ENCODE measurements at regions not wholly inside any gene's neighbourhood (a gene's known extent, or its start where the extent isn't known, plus 50 kb on each side); places are given as distances from the start of the nearest gene placed in this dataset.
A peak's percentile ranks its signal among the peaks of the same experiment; 100 is the strongest.

DNA sequence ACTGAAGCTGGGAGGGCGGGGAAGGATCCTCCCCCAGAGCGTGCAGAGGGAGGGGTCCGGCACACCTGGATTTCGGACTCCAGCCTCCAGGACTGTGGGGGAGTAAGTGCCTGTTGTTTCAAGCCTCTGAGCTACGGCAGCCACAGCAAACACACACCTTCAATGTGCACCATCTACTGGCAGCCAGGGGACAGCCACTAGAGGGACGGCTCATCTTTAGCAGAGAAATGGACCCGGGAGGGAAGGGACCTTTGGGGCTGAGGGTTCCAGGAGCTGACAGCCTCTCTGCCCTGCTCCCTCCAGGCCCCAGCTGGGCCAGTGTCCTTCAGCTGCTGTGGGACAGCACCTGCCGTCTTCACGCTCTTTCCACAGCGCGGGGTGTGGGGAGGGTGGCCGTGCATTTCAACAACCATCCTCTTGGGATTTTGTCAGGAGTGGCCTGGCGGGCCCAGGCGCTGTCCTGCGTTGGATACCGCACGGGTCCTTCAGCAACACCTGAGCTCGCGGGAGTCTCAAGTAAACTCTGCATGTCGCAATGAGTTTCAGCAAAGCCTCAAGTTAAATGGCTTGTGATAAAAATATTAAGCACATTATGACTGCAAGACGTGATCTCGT, 209.2 kb upstream of the C14orf180 start:
- CTCF ChIA-PET, result interaction anchor here (0.6 to 1.4 kb wide), 4 partner anchors 10 to 693 kb away, joined by 3 to 5 read pairs (median 4); no protein-coding TSS in a partner anchor
- peak; percentile 47 for DNase-seq (ENCODE audit: extremely low spot score)
- TF ChIP-seq HDGF (IDR thresholded peaks at IDR 0.05; ENCODE audit: borderline replicate concordance) (no peak), ARNT (IDR thresholded peaks at IDR 0.05) (no peak), SUZ12 (IDR thresholded peaks at IDR 0.05) (no peak), LEF1 (IDR thresholded peaks at IDR 0.05; ENCODE audit: borderline replicate concordance) (no peak), TARDBP (IDR thresholded peaks at IDR 0.05) (no peak), ELF4 (IDR thresholded peaks at IDR 0.05) (no peak), FOXA1 (IDR thresholded peaks at IDR 0.05) (no peak), ZNF384 (IDR thresholded peaks at IDR 0.05) (no peak), NFRKB (IDR thresholded peaks at IDR 0.05) (no peak), CTBP1 (IDR thresholded peaks at IDR 0.05; ENCODE audit: borderline replicate concordance) (no peak), FOXM1 (IDR thresholded peaks at IDR 0.05; ENCODE audit: borderline replicate concordance) (no peak), SP1 (IDR thresholded peaks at IDR 0.05) (no peak), FOXK2 (IDR thresholded peaks at IDR 0.05) (no peak), L3MBTL2 (conservative IDR thresholded peaks at IDR 0.05) (no peak), BHLHE40 (IDR thresholded peaks at IDR 0.05; ENCODE audit: borderline replicate concordance) (no peak)
- TF ChIP-seq, protein P1, sequence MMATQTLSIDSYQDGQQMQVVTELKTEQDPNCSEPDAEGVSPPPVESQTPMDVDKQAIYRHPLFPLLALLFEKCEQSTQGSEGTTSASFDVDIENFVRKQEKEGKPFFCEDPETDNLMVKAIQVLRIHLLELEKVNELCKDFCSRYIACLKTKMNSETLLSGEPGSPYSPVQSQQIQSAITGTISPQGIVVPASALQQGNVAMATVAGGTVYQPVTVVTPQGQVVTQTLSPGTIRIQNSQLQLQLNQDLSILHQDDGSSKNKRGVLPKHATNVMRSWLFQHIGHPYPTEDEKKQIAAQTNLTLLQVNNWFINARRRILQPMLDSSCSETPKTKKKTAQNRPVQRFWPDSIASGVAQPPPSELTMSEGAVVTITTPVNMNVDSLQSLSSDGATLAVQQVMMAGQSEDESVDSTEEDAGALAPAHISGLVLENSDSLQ (IDR thresholded peaks at IDR 0.05), result no peak
- POLR2A ChIA-PET, result no interaction called here

DNA sequence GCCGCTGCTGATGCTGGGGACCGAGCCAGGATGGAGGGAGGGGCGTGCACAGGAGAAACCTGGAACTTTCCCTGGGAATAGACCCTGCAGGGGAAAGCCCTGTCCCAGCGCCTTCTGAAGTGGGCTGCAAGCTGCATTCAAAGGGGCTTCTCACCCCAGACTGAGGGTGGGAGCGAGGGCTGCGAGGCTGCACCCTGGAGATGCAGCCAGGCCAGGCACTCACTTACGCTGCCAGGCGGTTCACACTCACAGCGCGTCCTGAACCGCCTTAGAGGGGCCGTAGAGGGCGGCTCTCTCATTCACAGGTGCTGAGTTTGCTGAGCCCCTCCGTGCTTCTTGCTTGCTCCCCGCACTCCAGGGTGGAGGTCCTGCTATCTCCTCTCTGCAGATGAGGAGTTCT, 208.5 kb upstream of the C14orf180 start:
- TF ChIP-seq NFRKB (IDR thresholded peaks at IDR 0.05), result no peak
- no peak for TF ChIP-seq SP1 (IDR thresholded peaks at IDR 0.05)
- no peak for TF ChIP-seq ELF4 (IDR thresholded peaks at IDR 0.05)
- CTCF ChIA-PET, result interaction anchor here (1.3 to 1.4 kb wide), 2 partner anchors 10 to 21 kb away, joined by 3 to 4 read pairs; no protein-coding TSS in a partner anchor
- DNase-seq (ENCODE audit: extremely low spot score), result no peak
- POLR2A ChIA-PET, result no interaction called here

DNA sequence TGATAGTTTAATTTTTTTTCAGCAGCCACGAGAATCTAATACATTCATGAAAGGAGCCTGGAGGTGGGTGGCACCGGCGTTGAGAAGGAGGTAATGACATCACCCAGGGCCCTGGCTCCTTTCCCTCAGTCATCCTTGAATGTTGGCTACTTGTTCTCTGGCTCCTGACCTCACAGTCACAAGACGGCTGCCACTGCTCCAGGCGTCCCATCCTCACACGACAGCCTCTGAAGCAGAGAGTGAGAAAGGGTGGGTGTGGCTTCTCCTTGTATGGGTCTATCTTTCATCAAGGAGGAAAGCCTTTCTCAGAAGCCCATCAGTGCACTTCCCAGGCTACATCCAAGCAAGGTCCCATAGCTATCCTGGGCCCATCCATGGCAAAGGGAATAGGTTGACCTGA, 207.6 kb upstream of the C14orf180 start:
- TF ChIP-seq TARDBP (IDR thresholded peaks at IDR 0.05) (no peak), ZNF384 (IDR thresholded peaks at IDR 0.05) (no peak), ARNT (IDR thresholded peaks at IDR 0.05) (no peak), ELF4 (IDR thresholded peaks at IDR 0.05) (no peak), FOXM1 (IDR thresholded peaks at IDR 0.05; ENCODE audit: borderline replicate concordance) (no peak)
- TF ChIP-seq, protein P1 (IDR thresholded peaks at IDR 0.05), result no peak
- ChIA-PET CTCF (no interaction called here), POLR2A (no interaction called here)
- no peak for DNase-seq (ENCODE audit: extremely low spot score)

DNA sequence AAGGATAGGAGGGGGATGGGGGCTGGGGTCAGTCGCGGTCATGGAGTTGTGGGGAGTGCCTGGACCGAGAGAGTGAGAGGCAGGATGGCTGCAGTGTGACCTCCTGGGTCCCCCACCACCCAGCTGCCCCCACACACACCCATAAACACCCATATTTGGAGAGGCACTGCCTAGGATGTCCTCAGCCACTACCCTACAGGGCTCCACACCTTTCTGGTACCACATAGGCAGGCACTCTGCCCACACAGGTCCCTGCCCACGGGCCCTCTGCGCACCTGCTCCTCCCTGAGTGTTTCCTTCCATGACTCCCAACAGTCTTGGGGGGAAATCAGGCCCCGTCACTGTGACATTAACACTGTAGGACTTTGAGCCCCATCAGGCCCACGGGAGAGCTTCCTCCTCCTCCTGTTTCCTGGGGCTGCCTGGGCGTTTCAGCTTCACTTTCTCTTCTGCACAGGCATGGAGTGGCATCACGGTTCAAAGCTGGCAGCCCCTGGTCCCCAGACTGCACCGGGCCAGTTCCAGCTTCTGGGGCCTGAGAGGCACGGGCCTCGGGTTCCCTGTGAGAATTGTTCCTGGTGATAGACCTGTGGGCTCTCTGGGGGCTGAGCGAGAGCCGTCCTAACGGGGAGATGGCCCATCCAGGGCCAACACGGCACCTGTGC, 207.0 kb upstream of the C14orf180 start:
- TF ChIP-seq TARDBP (IDR thresholded peaks at IDR 0.05) (no peak), SUZ12 (IDR thresholded peaks at IDR 0.05) (no peak), L3MBTL2 (conservative IDR thresholded peaks at IDR 0.05) (no peak)
- ChIA-PET POLR2A (no interaction called here), CTCF (no interaction called here)
- no peak for DNase-seq (ENCODE audit: extremely low spot score)

DNA sequence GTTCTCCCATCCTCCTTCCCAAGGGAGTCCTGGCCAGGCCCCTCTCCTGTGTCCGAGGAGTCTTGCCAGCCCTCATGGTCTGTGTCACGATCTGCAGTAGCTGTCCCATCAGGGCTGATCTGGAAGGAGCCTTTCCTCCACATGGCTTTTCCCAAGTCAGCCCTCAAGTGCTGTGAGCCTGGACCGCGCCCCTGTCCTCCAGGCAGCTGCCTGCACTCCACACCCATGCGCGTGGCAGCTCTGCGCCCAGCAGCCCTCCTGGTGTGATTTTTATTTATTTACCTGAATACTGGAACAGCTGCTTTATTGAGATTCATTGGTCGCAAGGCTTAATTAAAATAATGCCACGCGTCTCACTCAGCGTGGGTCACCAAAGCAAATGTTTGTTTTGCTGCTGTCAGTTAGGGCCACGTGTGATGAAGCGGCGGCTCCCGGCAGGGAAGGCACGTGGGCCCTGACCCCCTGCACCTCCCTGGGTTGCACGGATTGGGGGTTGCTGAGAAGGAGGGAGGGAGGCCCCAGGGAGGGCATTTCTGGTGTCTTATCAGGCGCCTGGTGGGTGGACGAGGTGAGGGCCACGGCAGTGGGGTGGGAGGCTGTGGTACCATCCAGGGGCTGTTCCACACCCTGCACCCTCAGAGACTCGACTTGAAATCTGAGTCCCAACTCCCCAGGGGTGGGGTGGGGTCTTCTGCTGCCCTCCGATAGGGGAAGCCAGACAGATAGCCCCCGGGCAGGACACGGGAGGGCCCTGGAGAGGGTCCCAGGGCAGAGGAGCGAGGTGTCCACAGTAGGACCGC, 206.3 kb upstream of the C14orf180 start:
- no peak for DNase-seq (ENCODE audit: extremely low spot score)
- TF ChIP-seq ZNF384 (IDR thresholded peaks at IDR 0.05), result no peak
- 0 out of 2 replicates have a peak, but pooled peaks have one; percentile 13 for TF ChIP-seq L3MBTL2 (conservative IDR thresholded peaks at IDR 0.05)
- POLR2A ChIA-PET, result no interaction called here
- CTCF ChIA-PET, result interaction anchor here (0.5 to 1.4 kb wide), 2 partner anchors 31 to 296 kb away, joined by 4 read pairs; no protein-coding TSS in a partner anchor

DNA sequence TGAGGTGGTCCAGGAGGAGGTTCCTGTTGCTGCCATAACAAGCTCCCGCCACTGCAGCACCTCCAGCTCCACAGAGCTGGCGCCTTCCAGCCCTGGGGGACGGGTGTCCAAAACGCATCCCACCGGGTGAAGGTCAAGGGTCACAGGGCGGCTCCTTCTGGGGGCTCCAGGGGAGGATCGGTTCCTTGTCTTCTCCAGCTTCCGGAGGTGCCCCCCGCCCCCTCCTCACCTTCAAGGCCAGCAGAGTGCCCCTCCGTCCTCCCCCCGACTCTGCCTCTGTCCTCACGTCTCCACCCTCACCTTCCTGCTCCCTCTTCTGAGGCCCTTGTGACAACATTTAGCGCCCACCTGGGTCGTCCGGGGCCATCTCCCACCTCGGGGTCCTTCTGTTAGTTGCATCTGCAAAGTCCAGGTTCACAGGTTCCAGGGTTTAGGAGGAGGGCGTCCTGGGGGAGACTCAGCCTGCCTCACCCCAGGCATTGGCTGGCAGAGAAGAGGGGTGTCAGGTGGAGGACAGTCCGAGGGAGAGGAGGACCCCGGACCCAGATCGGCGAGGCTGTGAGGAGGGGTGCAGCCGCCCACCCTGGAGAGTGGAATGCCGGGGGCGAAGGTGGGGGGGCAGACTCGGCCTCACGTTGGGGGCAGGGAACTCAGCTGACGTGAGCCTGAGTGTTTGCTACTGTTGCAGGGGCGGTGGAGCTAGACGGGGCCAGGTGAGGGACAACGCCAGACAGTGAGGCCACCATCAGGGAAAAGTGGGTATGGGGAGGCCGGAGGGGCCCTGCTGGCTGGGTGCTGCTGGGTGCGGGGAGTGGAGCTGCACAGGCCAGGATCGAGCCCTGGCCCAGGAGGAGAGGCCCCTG, 205.5 kb upstream of the C14orf180 start:
- TF ChIP-seq L3MBTL2 (conservative IDR thresholded peaks at IDR 0.05) (no peak), BHLHE40 (IDR thresholded peaks at IDR 0.05; ENCODE audit: borderline replicate concordance) (no peak)
- DNase-seq (ENCODE audit: extremely low spot score), result no peak
- POLR2A ChIA-PET, result no interaction called here
- CTCF ChIA-PET, result interaction anchor here (0.5 to 1.4 kb wide), 2 partner anchors 32 to 297 kb away, joined by 4 read pairs; no protein-coding TSS in a partner anchor

DNA sequence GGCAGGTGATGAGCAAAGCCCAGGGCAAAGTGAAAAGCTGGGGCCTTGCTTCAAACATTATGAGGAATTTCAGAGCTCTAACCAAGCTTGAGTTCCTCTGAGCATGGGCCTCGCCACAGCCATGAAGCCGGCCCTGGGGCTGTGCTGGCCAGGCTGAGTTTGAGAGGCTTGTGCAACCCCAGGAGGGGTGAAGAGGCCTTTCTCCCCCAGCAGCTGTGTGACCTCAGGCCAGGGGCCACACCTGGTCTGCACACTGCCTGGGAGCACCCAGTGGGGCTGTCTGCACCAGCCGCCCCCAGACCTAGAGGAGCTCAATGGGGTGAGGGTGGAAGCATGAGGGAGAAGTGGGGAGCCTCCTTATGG, 204.9 kb upstream of the C14orf180 start:
- TF ChIP-seq SUZ12 (IDR thresholded peaks at IDR 0.05), result no peak
- no peak for TF ChIP-seq LEF1 (IDR thresholded peaks at IDR 0.05; ENCODE audit: borderline replicate concordance)
- TF ChIP-seq CTBP1 (IDR thresholded peaks at IDR 0.05; ENCODE audit: borderline replicate concordance), result no peak
- no peak for TF ChIP-seq FOXK2 (IDR thresholded peaks at IDR 0.05)
- no peak for TF ChIP-seq BHLHE40 (IDR thresholded peaks at IDR 0.05; ENCODE audit: borderline replicate concordance)
- TF ChIP-seq L3MBTL2 (conservative IDR thresholded peaks at IDR 0.05), result no peak
- no peak for TF ChIP-seq HDGF (IDR thresholded peaks at IDR 0.05; ENCODE audit: borderline replicate concordance)
- TF ChIP-seq ELF4 (IDR thresholded peaks at IDR 0.05), result no peak
- TF ChIP-seq SP1 (IDR thresholded peaks at IDR 0.05), result no peak
- TF ChIP-seq TARDBP (IDR thresholded peaks at IDR 0.05), result no peak
- no peak for TF ChIP-seq ARNT (IDR thresholded peaks at IDR 0.05)
- CTCF ChIA-PET, result interaction anchor here (1.4 kb wide), 1 partner anchor 33 kb away, joined by 4 read pairs; no protein-coding TSS in a partner anchor
- POLR2A ChIA-PET, result interaction anchor here (0.7 kb wide), 1 partner anchor 112 kb away, joined by 3 read pairs; no protein-coding TSS in a partner anchor
- DNase-seq (ENCODE audit: extremely low spot score), result no peak

All from HEK293T (cell line).